ENCODE measurements at regions not wholly inside any gene's neighbourhood (a gene's known extent, or its start where the extent isn't known, plus 50 kb on each side); places are given as distances from the start of the nearest gene placed in this dataset.

- Histone ChIP-seq H3K4me3 (ENCODE audit: low read depth in 2 of 2, low read length in 1 of 2) (no peak overlapping the region), H3K9me2 (no peaks in the 10 kb centered on the region), H3K4me1 (ENCODE audit: control insufficient read depth in 1 of 2, insufficient read depth in 2 of 2, low read depth in 1 of 2, low read length in 1 of 2) (0 out of 4 replicates have a peak, but pooled peaks cover 0 to 15% of the 10 kb centered on the region in 2 experiments), H3K9me3 (no peaks in the 10 kb centered on the region), H3F3A (replicated peaks; ENCODE audit: insufficient read depth) (peaks cover 4% of the 10 kb centered on the region), H3K79me2 (ENCODE audit: insufficient read depth) (no peaks in the 10 kb centered on the region), H3K27ac (ENCODE audit: low read depth in 2 of 2, low read length in 1 of 2) (0 out of 4 replicates have a peak overlapping the region, but pooled peaks of 1 of the 2 experiments have one; percentile 20), H3K27me3 (ENCODE audit: insufficient read depth) (no peaks in the 10 kb centered on the region), H3K36me3 (replicated peaks in 1 of 2; ENCODE audit: control insufficient read depth in 1 of 2, insufficient read depth in 2 of 2, low read length in 1 of 2) (no peaks in the 10 kb centered on the region), H3K4me2 (no peak overlapping the region), H4K20me1 (ENCODE audit: insufficient read depth) (no peaks in the 10 kb centered on the region), H2AFZ (ENCODE audit: low read depth) (peak overlapping the region; percentile 44; the same call in 1 of the 2 replicates), H3K9ac (no peak overlapping the region)
- 29% methylated on average over 2 of the region's 2 CpGs for WGBS (ENCODE audit: low lambda C conversion rate)
- TF ChIP-seq TEAD4 (IDR thresholded peaks at IDR 0.05; ENCODE audit: borderline replicate concordance, insufficient read depth): no peak
- peak; percentile 32; the same call in 1 of the 2 replicates for TF ChIP-seq FOSL2 (IDR thresholded peaks at IDR 0.05; ENCODE audit: borderline replicate concordance, low read depth)
- TF ChIP-seq GABPA (IDR thresholded peaks at IDR 0.05; ENCODE audit: low read depth): no peak
- TF ChIP-seq TCF12 (IDR thresholded peaks at IDR 0.05): 0 out of 2 replicates have a peak, but pooled peaks have one; percentile 57
- TF ChIP-seq NFIC (IDR thresholded peaks at IDR 0.05; ENCODE audit: borderline replicate concordance): 0 out of 2 replicates have a peak, but pooled peaks have one; percentile 7
- TF ChIP-seq PBX3 (IDR thresholded peaks at IDR 0.05): peak; percentile 40
- TF ChIP-seq YY1 (IDR thresholded peaks at IDR 0.05; ENCODE audit: low read depth): no peak
- TF ChIP-seq EP300 (IDR thresholded peaks at IDR 0.05; ENCODE audit: borderline replicate concordance in 1 of 2, low read depth in 1 of 2, low read length in 1 of 2): peak in 1 of 2 experiments; percentile 44; a peak in 1 of 4 replicates
- CTCF ChIA-PET: no interaction called here
- POLR2A ChIA-PET: no interaction called here
- DNase-seq: no peak
These were observed 194.4 kb downstream of the RASSF9 start for GRCh38 chr12:85641796-85642195.

- CTCF ChIA-PET: no interaction called here
- no peaks in the 10 kb centered on the region for H3K36me3 ChIP-seq (replicated peaks in 1 of 2; ENCODE audit: control insufficient read depth in 1 of 2, insufficient read depth in 2 of 2, low read length in 1 of 2)
- no peak for DNase-seq
- peaks cover 4% of the 10 kb centered on the region for H3F3A ChIP-seq (replicated peaks; ENCODE audit: insufficient read depth)
- no peak overlapping the region for H3K27ac ChIP-seq (ENCODE audit: low read depth in 2 of 2, low read length in 1 of 2)
- H3K4me1 ChIP-seq (ENCODE audit: control insufficient read depth in 1 of 2, insufficient read depth in 2 of 2, low read depth in 1 of 2, low read length in 1 of 2): 0 out of 4 replicates have a peak, but pooled peaks cover 0 to 15% of the 10 kb centered on the region in 2 experiments
- no peak overlapping the region for H3K9ac ChIP-seq
- no peaks in the 10 kb centered on the region for H3K27me3 ChIP-seq (ENCODE audit: insufficient read depth)
- 72% methylated on average over 2 of the region's 2 CpGs for WGBS (ENCODE audit: low lambda C conversion rate)
- POLR2A ChIA-PET: no interaction called here
- H3K4me2 ChIP-seq: no peak overlapping the region
- no peak overlapping the region for H3K4me3 ChIP-seq (ENCODE audit: low read depth in 2 of 2, low read length in 1 of 2)
- H2AFZ ChIP-seq (ENCODE audit: low read depth): peak overlapping the region; percentile 44; the same call in 1 of the 2 replicates
- H3K9me2 ChIP-seq: no peaks in the 10 kb centered on the region
- no peaks in the 10 kb centered on the region for H3K79me2 ChIP-seq (ENCODE audit: insufficient read depth)
- H4K20me1 ChIP-seq (ENCODE audit: insufficient read depth): no peaks in the 10 kb centered on the region
- H3K9me3 ChIP-seq: no peaks in the 10 kb centered on the region
- no peak for TF ChIP-seq JUND (IDR thresholded peaks at IDR 0.05)
- no peak for TF ChIP-seq NRF1 (IDR thresholded peaks at IDR 0.05; ENCODE audit: low read depth, low read length)
- TF ChIP-seq RXRA (IDR thresholded peaks at IDR 0.05; ENCODE audit: borderline replicate concordance, low read depth): no peak
- no peak for TF ChIP-seq FOXJ3 (CRISPR knock-in tag; IDR thresholded peaks at IDR 0.05)
- no peak for TF ChIP-seq RCOR1 (IDR thresholded peaks at IDR 0.05; ENCODE audit: low read length)
- no peak for TF ChIP-seq PBX3 (IDR thresholded peaks at IDR 0.05)
- TF ChIP-seq GATA2 (CRISPR knock-in tag; IDR thresholded peaks at IDR 0.05): no peak
These were observed 193.9 kb downstream of the RASSF9 start for GRCh38 chr12:85642288-85642687.
